ENCODE measurements at regions not wholly inside any gene's neighbourhood (a gene's known extent, or its start where the extent isn't known, plus 50 kb on each side); places are given as distances from the start of the nearest gene placed in this dataset.

GRCh38 chr12:91377436-91377835 lies 194.8 kb upstream of the DCN start:
- DNase-seq, result no peak

- DNase-seq, result no peak
Observed at GRCh38 chr12:91373086-91373485, 190.5 kb upstream of the DCN start.

DNA sequence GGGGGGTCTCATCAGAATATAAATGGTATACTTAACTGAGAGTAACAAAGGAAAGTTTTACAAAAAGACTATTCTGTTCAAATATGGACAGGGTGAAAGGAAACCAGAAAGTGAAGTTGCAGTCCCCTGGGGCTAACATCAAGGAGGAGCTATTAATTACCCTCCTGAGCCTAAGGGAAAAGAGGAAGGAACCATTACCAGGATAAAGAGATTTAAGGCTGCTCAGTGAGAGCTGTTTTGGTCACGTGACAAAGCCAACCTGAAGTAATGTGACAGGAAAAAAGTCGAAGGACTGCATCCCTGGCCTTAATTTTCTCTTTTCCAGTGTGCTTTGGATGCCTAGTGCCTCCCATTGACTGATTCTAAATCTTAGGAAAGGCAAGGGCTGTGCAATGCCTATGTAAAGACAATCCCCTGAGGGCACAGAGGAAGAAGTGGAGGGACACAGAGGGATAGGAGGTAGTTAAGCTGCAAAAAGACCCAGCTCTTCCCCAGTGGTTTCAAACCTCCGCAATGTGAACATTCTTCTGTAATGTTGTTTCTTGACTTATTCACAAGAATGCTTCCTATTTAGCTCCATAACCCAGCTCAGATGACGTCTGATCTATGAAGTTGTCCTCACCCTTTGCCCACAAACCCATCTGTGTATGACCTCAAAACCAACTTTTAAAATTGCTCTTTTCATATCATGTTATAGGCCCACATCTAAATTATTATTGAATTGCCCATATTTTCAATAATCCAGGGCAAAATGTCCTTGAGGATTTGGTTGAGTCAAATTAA lies 187.7 kb upstream of the DCN start:
- DNase-seq, result no peak

- DNase-seq, result no peak
Observed at GRCh38 chr12:91368613-91369012, 186.0 kb upstream of the DCN start.

DNA sequence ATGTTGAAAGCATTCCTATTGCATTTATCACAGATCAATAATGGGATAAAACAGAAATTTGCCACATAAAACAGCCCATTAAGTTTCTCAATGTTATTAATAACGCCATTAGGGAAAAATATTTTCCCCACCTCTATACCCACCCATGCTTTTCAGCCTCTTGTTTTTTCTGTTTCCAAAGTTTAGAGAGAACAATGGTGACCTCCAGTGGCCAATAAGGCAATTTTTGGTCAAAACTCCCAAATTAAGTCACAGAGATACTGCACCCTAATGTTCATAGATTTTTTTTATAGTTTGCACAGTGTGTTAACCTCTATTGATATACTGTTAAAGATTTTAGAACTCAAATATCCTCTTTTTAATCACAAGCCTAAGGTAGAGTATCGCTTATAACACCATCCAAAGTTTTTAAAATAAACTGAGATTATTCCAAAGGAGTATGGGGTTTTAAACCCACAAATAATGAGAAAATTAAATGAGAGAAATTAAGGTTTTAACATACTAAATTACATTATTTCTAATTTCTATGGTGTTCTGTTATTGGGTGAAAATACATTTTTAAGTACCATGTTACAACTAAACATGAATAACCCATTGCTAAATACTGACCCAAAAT lies 184.7 kb upstream of the DCN start:
- no peak for DNase-seq

- no peak for DNase-seq
Observed at GRCh38 chr12:91364471-91365184, 182.0 kb upstream of the DCN start.

- DNase-seq, result no peak
Observed at GRCh38 chr12:91361864-91362263, 179.2 kb upstream of the DCN start.

DNA sequence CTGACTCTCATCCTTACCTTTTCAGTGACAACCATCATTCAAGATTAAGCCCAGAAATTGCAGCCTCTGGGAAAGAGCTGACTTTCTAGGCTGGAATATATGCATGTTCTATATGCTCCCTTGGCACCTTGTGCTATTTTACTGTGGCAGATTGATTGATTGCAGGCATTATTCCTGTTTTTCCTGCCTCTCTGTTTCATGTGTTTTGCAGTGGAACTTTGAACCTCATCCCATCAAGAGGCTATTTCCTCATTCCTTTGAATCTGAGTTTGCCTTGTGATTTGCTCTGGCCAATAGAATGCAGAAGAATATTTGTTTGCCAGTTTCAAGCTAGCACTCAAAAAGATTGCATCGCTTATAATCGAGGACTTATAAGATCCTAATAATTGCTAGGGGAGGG lies 174.8 kb upstream of the DCN start:
- DNase-seq, result no peak

- DNase-seq, result no peak
Observed at GRCh38 chr12:91356405-91356804, 173.8 kb upstream of the DCN start.

GRCh38 chr12:91355150-91356006 lies 172.8 kb upstream of the DCN start:
- peak; percentile 7 for DNase-seq

DNA sequence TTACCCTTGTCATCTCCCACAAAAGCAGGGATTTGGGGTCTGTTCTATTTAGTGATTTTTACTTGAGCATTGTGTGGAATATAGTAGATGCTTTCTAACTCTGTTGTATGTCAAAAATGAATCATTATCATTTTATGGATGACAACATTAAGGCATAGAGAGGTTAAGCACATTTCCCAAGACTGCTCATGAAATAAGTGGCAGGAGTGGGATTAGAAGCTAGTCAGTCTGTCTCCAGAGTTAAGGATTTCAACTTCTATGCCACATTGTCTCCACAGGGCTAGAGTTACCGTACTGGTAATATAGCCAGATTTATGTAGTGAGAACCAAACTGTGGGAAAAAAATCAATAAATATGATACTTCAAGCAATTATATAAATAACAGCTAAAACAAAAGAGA lies 170.6 kb upstream of the DCN start:
- no peak for DNase-seq

GRCh38 chr12:91349476-91349875 lies 166.9 kb upstream of the DCN start:
- DNase-seq, result no peak

- no peak for DNase-seq
Observed at GRCh38 chr12:91347481-91348214, 165.0 kb upstream of the DCN start.

GRCh38 chr12:91346827-91347226 lies 164.2 kb upstream of the DCN start:
- no peak for DNase-seq

- no peak for DNase-seq
Observed at GRCh38 chr12:91344408-91344807, 161.8 kb upstream of the DCN start.

- no peak for DNase-seq
Observed at GRCh38 chr12:91343010-91343409, 160.4 kb upstream of the DCN start.

GRCh38 chr12:91339106-91339505 lies 156.5 kb upstream of the DCN start:
- DNase-seq, result no peak

- DNase-seq, result no peak
Observed at GRCh38 chr12:91335699-91336098, 153.1 kb upstream of the DCN start.

DNA sequence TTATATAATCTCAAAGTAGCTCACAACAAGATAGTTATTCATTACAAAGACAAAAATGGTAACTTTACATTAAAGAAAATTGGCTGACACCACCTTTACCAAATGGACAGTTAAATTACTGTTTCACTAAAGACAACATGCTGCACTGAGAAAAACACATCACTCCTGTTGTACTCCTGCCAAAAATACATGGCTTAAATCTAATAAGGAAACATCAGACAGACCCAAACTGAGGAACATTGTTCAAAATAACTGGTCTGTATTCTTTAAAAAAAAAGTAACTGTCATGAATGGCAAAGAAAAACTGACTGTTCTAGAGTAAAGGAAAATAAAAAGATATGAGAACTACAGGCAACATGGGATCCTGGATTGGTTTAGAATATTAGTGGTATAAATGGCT lies 151.3 kb upstream of the DCN start:
- no peak for DNase-seq

- no peak for DNase-seq
Observed at GRCh38 chr12:91332302-91332701, 149.7 kb upstream of the DCN start.

DNA sequence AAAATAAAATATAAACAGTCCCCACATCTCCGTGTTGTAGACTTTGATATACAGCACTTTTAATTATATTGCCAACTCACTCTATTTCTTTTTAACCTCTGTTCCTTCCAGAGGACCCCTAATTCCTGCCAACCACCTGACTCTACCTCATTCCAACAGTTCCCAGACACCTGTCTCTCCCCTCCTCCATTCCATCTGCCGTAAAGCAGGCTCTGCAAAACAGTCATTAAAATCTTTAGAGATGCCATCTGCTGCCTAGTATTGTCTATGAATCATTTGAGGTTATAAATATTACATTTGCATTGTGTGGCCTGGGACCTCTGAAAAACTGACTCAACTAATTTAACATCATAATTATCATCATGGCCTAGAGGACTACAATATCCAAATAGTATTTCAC lies 148.8 kb upstream of the DCN start:
- DNase-seq, result no peak

- no peak for DNase-seq
Observed at GRCh38 chr12:91328451-91328850, 145.8 kb upstream of the DCN start.

GRCh38 chr12:91327889-91328288 lies 145.3 kb upstream of the DCN start:
- no peak for DNase-seq

Data from stimulated activated naive CD4-positive, alpha-beta T cell treated with Interleukin-2 at 50 U/mL for 16 hours (primary cell).